GM18858 (cell line): ENCODE measurements at regions not wholly inside any gene's neighbourhood (a gene's known extent, or its start where the extent isn't known, plus 50 kb on each side); places are given as distances from the start of the nearest gene placed in this dataset.
A peak's percentile ranks its signal among the peaks of the same experiment; 100 is the strongest.
"Not testable (repeated sequence)": the region's sequence is repeated elsewhere in the genome, so short reads cannot be mapped to it uniquely, and the experiment has no call there.

ENCODE experiments used
- ATAC-seq: cut with Tn5 transposase; IDR thresholded peaks from one replicate; pipeline ENCODE4 v1.9.1; 2021; ENCODE audit not compliant: unreplicated experiment

DNA sequence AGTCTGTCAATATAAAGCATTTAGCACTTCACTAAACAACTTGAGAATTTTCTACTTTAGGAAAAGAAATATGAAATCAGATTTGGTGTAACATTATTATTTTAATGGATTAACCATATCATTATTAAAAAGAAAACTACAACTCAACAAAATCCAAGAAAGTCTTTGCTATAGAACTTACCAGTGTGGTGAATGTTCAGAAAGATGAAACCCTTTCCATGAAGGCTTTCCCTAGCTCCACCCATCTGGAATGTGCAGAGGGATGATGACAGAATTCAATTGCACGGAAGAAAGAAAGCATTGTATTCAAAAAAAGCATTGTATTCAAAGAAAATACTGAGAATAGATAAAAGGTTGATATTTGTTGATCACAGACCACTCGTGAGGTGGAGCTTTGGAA lies 328.6 kb upstream of the NUDT12 start:
- ATAC-seq: no peak

DNA sequence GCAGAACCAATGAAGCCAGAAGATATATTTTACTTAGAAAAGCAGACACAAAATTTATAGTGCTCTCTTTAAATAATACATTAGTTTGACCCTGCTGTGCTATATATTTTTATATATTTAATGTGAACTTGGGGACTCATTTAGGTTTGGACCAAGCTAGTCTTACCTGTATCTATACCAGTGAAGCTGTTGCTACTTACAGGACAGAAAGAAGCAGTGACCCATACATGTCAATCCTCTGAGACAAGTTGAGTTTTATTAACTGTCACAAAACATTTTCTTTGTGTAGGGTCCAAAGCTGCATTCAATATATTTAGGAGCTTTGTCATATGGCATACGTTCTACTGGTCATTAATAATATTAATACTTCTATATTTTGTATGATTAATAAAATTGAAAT lies 327.7 kb upstream of the NUDT12 start:
- no peak for ATAC-seq

DNA sequence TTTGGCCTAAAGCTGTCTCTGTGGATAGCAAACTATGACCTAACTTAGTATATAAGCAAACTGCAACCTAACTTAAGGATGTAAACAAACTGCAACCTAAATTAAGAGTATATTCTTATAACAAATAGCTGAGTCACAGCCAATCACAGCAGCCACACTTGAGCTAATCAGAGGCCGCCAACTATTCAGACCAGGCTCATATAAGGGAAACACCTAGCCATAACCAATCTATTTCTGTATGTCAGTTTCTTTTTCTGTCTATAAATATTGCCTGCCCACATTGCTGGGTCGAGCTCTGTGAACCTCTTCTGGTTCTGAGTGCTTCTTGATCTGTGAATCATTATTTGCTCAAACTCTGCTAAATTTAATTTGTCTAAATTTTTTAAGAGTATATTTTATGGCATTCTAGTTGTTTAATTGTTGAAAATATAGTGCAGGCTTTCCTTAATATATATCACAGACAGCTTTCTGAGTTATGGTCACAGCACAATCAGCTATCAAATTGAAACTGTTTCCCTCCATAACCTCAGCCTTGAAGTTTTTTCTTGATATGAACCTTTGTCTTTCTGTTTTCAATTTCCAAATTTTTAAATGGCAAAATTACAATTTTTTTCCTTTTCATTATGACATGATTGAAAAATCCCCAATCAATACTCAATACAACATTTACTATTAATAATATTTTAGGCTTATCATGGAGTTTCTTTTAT lies 327.1 kb upstream of the NUDT12 start:
- peak; percentile 81 for ATAC-seq

DNA sequence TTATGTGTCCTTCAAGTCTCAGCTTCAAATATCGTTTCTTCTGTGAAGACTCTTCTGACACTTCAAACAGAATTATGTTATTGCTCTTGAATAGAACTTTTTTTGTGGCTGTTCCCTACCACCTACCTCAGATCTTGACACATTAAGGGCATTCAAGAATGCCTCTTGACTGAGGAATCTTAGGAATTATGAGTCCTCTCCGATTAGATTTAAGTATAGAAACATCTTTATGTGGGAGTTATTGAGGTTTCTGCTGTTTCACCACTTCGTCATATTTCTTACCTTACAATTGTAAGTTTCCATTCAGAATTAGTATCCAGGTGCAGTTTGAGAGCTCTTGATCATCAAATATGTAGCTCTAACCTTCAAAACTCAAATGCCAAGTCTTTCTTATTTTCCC lies 324.2 kb upstream of the NUDT12 start:
- ATAC-seq: no peak

DNA sequence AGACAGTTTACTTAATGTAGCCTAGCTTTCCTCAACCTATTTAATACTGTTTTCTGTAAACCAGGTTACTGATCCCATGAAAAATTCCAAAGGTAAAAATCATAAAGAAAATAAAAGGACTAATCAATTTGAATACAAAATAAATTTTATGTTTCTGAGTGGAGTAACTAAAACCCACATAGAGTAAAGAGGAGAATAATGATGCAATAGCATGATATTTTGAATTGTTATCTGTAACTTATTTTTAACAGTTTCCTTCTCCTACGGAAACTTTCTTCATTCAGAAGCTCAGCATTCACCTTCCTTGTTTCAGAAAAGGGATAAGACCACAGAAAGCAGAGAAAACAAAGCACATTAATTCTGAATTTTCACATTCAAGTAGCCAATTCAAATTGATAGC lies 320.6 kb upstream of the NUDT12 start:
- no peak for ATAC-seq

DNA sequence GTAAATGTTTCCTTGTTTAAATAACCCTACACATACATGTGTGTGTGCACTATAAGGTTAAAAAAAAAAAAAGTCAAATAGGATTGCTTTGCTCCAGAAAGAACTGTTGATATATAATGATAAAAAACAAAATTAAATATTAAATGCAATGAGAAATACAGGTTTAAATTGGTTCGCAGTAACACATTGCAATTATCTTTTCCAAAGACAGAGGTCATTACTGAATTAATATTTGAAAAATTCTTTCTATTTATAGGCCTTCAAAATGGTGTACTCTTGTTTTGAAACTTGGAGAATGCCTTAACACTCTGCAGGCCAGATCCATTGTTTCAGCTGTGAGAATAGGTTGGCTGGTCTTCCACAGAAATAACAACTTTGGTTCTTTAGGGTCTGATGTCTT lies 319.0 kb upstream of the NUDT12 start:
- no peak for ATAC-seq

DNA sequence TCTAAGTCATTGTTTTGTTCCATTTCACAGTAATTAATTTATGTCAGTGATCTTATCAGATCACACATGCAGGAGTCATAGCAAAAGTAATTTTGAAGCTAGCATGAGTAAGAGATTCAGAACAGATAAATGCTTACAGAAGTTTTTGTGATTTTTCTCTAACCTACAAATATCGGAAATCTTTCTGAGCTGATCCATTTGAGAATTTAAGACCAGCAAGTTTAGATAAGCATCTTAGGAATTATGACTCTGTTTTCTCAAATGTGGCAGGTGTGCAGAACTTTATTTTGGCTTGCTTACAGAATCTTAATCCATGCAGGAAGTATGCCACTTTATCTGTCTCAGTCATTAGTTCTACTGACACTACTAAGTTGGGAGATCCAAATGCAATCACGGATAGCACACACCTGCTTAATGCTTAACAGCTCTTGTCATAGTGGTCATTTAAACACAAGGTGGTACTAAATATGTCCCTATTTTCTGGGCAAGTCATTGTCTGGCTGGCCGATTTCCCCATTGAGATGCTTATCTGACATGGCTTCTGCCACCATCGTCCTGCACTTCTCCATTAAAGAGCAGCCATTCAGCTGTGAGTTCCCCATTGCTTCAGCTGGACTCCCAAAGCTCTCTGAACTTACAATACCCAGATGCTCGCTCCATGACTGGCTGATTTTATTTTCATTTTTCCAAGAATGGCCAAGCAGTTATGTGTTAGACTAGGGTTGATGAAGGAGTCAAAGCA lies 305.4 kb upstream of the NUDT12 start:
- no peak for ATAC-seq

DNA sequence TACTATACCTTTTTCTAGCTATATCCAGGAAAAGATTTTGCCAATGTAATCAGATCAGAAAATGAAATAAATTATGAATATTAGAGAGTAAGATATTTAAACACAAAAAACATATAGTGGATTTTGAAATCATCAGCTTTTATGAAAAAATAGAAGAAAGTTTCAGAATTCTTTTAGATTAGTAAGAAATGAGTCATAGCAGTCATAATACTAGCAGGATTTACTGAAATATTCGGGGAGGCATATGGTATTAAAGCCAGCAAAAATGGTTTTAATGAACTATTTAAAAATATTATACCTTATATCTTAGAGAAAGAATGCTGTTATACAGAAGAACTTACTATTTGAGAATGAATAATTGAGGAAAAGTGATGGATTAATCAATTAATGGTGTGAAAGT lies 303.6 kb upstream of the NUDT12 start:
- no peak for ATAC-seq

DNA sequence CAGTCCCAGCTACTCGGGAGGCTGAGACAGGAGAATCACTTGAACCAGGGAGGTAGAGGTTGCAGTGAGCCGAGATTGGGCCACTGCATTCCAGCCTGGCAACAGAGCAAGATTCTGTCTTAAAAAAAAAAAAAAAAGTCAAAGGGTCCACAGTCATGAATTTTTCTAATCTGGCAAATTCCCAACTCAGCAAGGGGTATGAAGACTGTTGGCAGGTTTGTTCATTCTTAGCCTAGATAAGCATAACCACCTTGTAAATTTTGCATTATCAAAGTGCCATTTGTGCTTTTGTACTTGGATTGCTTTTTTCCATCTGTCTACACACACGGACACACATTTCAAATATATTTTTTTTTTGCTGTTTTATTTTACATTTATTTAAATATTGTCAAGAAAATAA lies 299.8 kb upstream of the NUDT12 start:
- ATAC-seq: no peak

DNA sequence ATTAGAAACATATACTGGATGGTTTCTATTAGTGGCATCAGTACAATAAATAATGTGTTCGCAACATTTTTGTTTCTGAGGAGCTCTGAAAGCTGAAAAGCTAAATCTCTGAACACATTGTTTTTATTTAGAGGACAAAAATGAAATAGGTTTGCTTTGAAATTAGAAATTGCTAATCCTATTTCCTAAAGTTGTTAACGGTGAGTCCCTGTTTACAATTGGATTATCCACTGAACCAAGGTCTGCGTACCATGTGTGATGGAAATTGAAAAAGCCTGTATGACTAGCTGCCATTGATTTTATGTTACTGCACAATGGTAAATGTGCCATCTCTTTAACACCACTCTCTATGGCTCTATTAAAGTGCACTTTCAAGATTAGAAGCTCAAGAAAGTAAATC lies 297.7 kb upstream of the NUDT12 start:
- no peak for ATAC-seq

DNA sequence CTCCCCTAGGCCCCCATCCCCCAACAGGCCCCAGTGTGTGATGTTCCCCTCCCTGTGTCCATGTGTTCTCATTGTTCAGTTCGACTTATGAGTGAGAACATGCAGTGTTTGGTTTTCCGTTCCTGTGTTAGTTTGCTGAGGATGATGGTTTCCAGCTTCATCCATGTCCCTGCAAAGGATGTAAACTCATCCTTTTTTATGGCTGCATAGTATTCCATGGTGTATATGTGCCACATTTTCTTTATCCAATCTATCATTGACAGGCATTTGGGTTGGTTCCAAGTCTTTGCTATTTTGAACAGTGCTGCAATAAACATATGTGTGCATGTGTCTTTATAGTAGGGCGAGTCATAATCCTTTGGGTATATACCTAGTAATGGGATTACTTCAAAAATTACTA lies 295.8 kb upstream of the NUDT12 start:
- ATAC-seq: not testable (repeated sequence)

DNA sequence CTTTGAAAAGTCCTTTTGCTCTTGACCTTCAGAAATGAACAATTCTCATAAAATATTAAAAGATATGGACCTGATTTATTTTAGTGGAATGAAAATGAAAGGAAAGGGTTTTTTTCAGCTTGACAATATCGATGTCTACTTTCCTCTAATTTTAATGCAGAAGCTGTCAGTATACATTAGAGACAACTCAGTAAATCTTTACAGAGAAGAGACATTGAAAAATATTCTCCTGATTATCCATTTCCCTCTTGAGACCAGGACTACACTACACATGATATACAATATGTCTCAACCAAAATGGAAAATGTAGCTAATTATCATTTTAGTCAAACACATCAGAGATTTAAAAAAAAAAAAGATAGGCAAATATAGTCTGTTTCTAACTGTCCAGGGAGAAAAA lies 288.5 kb upstream of the NUDT12 start:
- ATAC-seq: no peak

DNA sequence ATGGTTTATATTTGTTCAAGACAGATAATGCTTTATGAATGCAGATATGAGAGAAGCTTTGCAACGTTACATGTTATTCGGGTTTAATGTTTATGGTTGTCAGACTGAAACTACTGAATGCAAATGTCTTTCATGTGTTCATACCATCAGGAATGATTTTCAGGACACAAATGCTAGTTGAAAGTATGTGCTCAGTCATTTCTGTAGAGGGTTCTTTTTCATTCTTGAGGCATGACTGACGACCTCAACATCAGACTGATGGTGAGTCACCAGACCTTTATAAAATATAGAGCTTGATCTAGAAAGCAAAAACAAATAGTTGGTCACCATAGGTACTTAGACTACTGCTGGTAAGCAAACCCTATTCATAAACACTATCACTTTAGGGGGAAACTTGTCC lies 287.3 kb upstream of the NUDT12 start:
- ATAC-seq: peak; percentile 81

DNA sequence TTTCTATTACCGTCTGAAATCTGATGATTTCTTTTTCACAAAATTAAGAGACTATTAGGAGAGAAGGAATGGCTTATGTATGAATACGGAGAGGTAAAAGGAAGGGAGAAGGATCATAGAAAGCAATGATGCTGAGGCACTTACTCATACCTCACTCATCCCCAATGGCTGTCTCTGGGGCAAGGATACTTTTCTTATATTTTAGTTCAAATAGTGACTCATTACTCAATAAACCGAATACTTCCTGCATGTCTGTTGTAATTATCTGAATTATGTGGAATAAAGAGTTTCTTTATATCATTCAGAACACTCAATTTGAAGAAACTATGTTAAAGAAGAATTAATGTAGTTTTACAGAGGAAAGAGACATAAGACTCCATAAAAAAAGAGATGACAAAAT lies 284.5 kb upstream of the NUDT12 start:
- no peak for ATAC-seq

DNA sequence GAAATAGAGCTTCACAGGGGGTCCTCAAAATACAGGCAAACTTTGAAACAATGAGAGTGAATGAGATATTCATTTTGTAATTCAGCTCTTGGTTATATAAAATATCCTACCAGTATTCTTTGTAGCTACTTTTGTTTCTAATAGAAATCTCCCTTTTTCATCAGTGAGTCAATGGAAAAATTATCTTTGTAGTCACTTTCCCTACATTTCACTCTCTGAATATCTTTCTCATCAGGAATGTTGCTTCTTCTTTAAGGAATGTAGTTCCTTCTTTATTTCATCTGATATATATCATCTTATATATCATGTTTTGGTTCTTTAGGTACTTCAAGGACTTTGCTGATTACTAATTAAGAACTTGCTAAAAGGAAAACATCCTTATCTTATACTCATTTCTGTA lies 280.3 kb upstream of the NUDT12 start:
- no peak for ATAC-seq

DNA sequence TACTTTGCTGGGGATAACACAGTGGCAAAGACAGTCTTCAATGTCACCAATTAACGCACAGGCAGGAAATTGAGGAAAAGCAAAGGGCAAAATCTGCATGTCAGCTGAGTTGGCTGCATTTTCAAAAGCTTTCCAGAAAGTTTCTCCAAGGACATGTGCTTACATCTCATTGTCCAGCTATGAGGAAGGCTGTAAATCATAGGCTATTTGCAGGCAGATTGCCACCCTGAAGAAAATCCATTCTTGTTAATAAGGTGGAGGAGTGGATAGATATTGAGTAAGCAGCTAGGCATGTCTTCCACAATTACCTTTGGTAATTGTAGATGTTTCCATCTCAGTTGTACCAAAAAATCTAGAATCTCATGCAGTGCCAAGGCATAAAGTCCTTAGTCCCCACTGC lies 278.0 kb upstream of the NUDT12 start:
- no peak for ATAC-seq

DNA sequence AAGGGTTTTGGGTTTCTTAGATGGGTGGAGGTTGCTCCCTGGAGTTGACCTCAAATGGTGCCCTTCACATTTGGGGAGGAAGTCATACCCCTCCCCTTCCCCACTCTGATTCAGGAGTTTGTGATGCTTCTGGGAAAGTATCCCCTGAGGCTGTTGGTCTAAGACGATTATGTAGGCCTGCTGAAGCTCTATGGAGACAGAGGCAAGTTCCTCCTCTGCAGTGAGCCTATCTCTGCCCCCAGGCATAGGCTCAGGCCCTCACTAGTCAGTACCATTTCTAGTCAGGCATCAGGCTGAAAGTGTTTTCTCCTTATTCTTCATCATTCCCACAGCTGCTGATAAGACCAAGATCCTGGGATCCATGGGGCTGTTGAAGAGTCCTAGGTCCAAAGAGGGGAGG lies 271.6 kb upstream of the NUDT12 start:
- no peak for ATAC-seq

DNA sequence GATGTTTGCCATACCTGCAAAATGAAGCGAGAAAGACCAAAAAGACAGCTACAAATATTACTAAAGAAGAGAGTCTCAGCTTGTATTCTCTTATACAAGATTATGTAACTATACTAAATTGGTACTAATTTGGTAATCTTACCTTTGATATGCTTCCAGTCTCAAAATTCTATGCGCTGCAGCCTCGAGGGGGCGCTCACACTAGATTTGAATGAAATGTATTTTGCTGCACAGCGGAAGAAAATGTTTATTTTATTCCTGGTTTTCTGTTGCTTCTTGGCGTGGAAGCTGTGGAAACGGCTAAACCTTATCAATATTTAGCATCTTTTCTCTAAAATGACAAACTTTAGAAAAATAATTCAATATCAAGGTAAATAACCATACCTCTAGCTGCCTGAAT lies 267.0 kb upstream of the NUDT12 start:
- ATAC-seq: no peak

DNA sequence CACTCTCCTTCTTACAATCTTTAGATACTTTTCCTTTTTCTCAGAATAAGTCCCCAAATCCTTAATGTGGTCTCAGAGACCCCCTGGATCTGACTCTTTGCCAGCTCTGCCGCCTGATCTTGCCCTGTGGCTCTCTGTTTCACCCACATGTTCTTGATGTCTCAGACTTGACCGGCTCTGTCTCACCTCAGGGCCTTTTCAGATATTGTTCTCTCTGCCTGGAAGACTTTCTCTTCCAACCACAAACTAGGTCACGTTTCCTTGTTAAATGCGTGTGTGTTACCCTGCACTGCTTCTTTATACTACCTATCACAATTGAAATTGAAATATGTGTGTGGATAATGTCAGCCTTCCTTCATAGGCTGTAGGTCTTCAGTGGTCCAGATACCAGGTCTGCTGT lies 265.4 kb upstream of the NUDT12 start:
- ATAC-seq: no peak

DNA sequence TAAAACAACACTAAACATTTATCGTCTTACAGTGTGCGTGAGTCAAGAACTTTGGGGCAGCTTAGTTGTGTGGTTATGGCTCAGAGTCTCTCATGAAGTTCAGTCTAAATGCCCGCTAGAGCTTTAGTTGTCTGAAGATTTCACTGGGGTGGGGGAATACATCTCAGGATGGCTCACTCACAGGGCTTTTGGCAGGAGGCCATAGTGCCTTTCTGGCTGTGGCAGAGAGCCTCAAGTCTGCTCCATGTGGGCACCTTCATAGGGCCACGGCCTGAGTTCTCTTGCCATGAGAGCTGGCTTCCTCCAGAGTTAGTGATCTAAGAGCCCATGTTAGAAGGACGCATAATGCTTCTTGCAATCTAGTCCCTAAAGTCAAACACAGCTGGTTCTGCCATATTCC lies 258.8 kb upstream of the NUDT12 start:
- no peak for ATAC-seq

DNA sequence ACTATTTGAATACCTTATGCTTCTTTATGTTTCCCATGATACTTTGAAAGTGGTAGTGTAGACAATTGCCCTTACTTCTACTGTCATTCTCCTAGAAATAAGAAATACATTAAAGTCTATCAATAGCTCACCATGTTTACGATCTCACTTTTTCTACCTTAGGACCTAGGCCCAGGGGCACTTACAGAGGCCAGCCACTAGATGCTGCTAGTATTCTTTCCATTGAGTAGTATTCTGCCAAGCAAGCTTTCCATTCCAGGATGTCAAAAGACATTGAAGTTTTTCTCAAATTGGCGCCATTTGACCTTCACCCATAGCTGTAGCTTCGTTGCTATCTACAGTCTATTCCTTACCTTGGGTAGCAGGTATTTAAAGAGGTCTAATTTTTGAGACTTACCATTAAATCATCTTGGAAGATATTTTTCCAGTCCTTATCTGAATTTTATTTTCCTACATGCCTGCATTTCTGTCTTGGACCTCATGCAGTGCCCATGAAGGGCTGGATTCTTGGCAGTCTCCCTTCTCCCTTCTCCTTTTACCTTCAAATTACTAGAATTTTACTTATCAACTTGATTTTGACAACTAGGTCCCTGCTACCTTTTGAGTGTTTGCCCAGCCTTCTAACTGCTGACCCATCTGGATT lies 246.0 kb upstream of the NUDT12 start:
- ATAC-seq: peak; percentile 86

DNA sequence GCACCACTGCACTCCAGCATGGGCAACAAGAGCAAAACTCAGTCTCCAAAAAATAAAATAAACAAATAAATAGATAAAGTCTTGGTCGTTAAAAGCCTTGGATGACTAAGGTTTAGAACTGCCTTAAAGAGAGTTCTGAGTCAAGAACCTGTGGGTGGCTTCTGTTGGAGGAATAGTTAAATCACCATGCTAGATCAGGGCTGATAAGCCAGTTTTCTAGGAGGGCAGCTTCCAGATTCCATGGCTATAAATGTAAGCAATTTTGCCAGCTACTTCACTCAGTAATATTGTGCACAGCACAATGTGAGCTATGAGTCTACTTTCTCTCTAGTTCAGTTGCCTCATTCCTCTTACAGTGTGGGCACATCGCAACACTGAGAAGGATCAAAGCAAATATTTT lies 242.1 kb upstream of the NUDT12 start:
- ATAC-seq: no peak
